RKO (cell line): ENCODE measurements at regions not wholly inside any gene's neighbourhood (a gene's known extent, or its start where the extent isn't known, plus 50 kb on each side); places are given as distances from the start of the nearest gene placed in this dataset.
A peak's percentile ranks its signal among the peaks of the same experiment; 100 is the strongest.

Source experiments
- DNase-seq: peaks from one replicate; pipeline ENCODE4 v3.0.0-alpha.2; 2016; ENCODE audit warnings: low spot score

DNA sequence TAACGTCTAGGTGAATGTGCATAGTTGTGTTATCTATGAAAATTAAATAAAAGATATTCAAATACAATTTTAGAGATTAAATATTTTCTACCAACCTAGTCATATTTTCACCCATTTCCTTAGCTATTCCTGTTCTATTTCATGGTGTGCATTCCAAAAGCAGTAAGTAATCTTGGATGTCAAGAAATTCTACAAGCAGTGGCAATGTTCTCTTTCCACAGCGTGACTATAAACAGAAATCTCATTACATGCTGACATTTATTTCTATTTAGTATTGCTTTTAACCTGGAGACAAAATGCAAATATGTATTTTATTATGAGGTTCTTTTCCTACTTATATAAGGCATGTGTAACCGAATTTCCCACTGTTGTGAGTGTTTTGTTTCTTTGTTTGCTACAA lies 510.0 kb downstream of the ACTL7B start:
- no peak for DNase-seq

DNA sequence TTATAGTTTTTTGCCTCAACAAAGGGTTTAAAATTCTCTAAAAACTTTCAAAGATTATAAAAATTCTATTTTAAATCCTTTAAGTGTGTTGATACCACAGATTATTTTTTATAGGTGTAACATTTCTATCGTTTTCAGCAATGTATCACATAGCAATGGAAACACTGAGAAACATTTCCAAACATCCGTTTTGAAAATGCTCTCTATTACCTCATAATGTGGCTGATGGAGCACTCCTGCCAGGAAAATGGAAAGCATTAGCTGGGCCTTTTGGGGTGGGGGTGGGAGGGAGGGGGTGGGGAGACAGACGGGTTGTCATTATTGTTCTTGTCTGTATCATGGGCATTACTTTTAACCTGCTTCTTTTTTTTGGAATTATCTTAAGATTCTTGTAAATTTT lies 516.5 kb downstream of the ACTL7B start:
- no peak for DNase-seq

DNA sequence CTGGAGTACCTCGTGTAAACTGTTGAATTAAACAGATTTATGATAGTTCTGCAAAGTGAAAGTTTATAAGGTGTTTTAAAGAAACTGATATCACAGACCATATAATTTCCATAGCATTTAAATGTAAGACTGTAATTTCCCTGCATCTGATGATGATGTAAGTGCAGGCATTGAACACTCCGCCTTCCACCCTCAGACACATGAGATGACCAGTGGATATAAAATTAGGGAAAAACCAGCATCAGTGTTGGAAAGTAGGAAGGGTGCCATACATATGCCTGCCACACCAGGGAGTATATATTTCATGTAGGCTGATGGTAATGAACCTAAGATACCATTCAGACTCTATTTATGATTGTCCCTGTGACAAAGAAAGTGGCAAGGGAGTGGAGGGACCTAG lies 519.2 kb downstream of the ACTL7B start:
- DNase-seq, result no peak

DNA sequence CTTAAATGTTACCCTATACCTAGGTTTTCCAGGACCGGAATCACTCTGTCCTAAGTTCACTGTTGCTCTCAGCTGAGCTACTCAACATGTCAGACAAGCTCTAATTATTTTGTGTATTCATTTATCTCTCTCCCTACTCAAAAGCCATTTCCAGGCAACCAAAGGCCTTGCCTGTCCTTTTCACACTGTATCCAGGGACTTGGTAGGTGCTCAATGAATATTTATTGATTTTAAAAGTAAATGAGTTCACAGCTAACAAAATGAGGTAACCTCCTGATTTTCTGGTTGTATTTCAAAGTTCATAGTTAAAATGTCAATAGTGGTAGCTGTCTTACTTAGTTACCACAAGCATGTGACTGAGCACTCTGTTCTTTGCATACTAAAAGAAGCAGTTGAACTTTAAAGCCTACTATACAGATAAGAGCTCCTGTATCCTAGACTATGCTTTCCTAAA lies 522.2 kb downstream of the ACTL7B start:
- DNase-seq, result no peak

DNA sequence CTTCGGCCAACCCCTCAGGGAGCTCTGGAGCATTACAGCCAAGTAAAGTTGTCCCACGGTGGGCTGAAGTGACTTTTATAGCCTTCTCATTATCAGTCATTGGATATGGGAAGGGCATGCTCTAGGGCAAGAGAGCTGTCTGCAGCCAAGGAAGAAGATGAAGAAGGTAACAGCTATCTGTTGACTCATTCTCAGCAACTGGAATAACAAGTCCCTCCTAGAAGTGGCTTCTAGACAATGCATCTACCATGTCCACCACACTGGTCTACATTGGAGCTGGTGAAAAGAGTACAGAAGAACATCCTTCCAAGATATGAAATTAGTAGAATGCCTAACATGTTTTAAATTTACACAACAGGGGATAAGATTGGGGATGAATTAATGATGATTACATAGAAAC lies 524.2 kb downstream of the ACTL7B start:
- no peak for DNase-seq

DNA sequence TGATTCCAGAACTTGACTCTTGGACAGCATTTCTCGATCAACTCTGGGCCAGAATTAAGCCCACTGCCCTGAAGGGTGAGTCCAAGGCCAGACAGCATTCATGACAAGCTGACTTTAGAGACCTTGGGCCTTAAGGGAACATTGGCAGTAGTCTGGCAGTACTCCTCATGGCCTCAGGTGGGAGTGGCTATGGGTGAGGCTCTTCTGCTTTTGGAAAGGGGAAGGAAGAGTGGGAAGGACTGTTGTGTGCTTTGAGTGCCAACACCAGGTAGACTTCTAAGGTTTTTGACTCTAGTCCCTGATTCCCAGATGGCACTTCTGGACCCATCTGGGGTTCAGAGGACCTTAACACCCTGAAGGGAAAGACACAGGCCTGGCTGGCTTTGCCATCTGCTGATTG lies 530.4 kb downstream of the ACTL7B start:
- no peak for DNase-seq

DNA sequence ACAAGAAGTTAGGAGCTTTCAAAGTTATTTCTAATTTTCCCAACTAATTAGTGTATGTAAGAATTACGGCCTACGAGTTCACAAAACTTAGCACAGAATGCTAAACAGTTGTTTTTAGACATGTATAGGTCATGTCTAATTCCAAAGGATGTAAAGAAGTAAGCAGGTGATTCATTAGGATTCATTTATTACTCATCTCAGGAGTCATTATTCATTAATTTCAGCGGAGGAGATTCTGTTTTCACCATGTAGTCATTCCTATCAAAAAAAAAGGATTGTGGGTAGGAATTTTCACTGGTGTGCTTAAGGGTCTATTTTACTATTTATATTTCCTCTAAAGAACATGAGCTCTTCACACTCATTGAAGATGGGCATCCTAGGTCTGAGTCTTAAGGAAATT lies 532.2 kb downstream of the ACTL7B start:
- DNase-seq, result peak; percentile 23

DNA sequence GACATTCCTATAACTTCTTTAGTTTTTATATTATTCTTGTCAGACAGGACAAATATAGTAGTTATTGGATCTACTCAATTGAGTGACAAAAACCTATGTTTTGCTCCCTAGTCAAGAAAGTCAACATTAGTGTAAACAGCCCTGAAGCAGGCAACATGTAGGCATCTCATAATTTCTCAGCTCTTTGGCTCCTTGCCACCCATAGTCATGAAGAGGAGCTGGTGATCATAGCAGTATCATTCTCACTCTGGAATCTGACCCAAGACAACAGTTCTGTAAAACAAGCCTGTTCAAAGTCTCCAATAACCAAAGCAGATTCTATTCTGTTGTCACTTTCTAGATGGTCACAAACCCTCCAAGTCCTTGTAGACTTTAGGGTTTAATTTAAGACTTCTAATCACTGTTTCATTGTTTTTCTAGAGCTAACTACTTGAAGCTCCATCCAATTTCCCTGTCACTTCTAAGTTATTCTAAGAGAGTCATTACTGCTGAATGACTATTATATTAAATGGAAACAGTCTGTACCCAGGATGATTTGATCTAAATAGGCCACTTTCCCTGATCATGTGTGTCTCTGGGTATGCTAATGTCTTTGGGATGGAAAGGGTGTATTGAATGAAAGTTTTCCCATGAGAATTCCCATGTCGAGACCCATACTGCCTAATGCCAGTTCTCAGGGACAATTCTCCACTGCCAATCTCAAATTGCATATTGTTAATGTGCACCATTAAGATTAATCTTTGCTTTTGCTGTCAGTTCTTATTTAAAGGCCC lies 533.3 kb downstream of the ACTL7B start:
- DNase-seq, result no peak

DNA sequence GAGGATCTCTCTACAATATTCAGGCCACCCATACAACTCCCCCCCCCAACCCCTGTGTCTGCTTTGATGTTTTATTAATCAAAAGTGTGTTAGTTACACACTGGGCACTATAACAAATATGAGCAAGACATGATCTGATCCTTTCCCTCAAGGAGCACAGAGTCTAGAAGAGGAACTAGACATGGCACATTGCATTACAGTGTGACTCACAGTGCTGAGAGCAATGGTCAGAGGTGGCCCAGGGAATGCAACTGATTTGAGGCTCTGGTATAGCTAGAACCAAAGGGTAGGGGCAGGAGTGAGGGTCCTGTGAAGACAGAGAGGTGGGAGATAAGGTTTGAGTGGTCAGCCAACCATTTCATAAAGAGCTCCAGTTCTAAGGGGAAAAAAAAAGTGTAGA lies 539.2 kb downstream of the ACTL7B start:
- no peak for DNase-seq

DNA sequence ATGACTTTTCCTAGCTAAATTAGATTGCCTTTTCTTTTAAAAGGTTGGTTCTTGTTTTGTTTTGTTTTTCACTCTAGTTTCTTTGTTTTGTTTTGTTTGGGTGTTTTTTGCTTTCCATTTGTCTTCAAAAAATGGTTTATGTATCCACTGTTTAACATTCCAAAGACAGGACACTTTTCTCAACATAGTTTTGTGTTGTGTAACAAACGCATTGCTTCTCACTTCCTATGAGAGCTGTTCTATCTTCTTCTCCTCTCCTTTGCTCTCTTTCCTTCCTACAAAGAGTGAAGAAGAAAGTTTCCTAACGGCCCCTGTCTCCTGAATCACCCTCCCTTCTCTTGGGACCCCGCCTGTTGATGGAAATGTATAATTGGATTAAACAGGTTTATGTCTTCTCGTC lies 539.7 kb downstream of the ACTL7B start:
- DNase-seq, result no peak

DNA sequence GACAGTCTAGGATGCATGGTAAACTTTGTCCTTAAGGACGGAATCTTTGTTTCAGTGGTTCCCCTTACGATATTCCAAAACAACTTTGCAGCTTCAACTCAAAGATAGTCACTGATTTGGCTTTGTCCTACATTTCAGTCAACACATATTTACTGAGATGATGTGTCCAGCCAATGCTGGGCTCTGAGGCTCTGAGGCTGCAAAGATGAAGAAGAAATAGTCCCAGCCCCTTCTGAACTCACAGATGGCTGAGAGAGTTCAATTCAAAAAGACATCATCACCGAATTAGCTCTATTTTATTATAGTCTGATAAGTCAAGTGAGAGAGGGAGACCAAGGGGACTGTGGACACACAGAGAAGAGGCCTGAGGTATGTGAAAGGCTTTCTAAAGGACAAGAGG lies 544.0 kb downstream of the ACTL7B start:
- DNase-seq, result no peak

DNA sequence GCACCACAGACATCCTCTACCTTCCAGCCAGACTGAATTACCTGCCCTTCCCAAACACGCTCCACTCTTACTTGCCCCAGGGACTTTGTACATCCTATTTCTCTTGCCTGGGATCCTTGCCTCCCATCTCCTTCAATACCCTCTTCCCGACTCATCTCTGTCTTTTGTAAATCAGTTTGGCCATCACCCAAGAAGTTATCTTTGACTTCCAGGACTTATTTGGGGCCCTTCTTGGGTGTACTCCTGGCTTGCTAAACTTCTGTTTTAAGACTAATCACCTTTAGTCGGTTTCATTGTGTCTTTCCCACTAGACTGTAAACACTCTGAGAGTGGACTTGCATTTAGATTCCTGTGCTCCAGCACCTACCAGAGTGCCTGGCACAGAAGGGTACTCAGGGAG lies 545.6 kb downstream of the ACTL7B start:
- DNase-seq, result no peak

DNA sequence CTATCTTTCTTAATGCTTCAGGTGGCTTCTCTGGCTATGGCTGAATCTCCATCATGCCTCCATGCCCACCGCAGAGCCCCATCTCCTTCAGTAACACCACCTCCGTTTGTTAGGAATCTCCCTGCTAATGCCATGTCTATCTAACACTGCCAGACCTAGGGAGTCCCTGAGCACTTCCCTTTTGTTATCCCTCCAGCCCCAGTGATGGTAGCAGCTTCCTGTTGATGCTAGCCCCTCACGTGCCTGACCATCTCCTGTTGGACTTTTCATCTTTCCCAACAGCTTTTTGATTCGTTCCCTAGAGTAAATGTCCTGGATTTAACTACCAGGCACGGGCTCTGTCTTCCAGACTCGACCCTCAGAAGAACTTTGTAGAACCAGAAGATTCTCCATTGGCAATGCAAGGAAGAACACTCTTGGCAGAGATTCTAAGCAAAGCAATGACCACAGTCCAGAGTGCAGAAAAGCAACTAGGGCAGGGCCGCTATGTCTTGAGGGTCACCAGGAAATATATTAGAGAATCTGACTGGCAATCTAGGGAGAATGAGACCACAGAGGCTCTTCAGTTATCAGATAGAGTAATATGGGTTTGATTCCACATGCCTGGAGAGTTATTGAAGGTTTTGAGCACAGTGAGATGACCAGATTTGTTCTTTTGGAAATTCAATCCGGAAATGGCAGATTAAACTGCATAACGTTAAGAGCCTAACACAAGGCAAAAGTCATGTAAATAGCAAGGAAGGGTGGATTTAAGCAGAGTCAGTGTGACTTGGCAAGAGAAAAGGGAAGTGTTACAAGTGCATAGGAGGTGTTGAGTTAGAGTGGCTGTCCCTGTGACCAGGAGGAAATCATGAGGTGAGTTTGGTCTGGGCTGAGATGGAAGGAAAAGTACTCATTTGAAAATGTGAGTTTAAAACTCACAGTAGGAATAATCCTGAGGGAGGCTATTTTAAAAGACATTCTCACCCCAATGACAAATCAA lies 555.2 kb downstream of the ACTL7B start:
- no peak for DNase-seq

DNA sequence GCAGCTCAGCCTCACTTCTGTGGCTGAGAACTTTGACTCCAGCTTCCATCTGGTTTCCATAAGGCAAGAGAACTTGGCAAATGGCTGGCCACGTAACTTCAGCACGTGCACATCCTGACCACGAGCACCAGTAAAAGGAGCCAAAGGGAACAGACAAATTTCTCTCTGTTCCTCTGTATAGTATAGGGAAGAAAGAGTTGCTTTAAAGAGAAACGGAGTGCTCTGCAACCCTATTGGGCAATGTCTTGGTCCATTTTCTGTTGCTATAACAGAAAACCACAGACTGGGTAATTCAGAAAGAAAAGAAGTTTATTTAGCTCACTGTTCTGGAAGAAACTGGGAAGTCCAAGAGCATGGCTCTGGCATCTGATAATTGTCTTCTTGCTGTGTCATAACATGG lies 558.7 kb downstream of the ACTL7B start:
- DNase-seq, result no peak

DNA sequence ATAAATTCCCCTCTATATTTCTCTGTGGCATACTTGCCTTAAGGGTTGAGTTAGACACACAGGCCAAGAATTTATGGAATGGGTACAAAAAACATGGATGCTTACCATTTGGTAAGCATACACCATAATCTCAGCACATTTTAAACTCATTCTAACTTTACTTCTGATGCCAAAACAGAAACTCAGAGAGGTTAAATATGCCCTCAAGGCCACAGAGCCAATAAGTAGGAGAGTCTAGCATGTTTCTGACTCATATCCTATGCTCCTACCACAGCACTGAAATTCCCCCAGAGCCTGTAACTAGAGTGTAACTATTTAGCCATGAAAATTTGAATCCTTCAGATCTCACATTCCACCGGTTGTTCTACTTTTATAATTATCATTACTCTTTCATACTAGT lies 559.7 kb downstream of the ACTL7B start:
- DNase-seq, result no peak

DNA sequence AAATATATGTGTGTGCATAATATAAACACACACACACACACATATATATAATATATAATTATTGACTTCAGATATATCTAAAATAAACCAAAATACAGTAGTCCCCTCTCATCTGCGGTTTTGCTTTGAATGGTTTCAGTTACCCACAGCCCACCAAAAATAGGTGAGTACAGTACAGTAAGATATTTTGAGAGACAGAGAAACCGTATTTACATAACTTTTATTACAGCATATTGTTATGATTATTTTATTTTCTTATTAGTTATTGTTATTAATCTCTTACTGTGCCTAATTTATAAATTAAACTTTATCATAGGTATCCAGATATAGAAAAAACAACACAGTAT lies 564.2 kb downstream of the ACTL7B start:
- no peak for DNase-seq

DNA sequence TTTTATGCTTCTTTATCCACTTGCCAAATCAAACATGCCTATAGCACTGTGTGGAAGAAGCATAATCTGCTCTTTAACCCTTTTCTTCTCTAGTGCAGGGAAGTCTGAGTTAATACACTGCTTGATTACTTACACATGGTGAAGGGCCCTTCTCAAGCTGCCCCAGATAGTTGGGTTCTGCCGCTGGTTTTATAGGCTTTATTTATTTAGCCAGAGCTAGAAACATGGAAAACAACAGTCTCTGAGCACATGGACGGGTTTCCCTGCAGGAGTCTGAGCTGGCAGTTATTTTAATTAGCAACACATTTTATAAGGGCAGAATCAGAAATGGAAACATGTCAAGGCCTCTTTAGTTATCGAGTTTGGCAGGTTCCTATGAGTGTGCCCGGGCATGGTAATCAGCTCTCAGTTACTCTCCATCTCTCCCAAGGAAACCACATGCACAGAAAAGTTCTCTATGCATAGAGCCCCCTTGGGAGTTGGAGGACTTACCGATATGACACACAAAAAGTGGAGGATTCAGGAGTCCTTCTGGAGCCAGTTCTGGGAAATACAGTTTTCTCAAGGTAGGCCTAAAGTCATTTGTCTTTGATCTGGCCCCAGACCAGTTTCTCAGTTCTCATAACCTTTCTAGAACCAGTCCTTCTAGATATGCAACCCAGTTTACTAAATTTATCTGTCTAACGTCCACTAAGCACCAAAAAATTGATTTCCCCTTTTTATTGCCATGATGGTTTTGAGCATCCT lies 564.8 kb downstream of the ACTL7B start:
- no peak for DNase-seq

DNA sequence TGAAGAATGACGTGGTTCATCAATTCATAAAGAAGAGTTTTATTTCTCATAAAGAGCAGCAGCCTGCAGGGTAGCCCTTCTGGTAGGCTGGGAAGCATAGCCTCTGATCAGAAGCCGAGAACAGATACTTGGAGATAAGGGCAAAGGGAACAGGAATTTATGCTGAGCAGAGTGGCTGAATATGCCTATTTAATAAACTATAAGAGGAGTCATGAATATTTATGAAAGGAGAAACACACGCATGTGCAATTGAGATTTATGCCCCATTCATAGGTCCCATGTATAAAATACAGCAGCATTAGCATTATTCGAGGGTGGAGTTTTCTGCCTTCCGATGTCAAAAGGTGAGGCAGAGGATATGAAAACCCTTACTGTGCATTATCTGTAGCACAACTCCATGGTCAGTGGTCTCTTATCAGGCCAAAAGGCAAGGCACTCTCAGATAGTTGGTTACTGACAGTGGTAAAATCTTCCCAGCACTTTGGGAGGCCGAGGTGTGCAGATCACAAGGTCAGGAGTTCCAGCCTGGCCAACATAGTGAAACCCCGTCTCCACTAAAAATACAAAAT lies 569.1 kb downstream of the ACTL7B start:
- DNase-seq, result no peak

DNA sequence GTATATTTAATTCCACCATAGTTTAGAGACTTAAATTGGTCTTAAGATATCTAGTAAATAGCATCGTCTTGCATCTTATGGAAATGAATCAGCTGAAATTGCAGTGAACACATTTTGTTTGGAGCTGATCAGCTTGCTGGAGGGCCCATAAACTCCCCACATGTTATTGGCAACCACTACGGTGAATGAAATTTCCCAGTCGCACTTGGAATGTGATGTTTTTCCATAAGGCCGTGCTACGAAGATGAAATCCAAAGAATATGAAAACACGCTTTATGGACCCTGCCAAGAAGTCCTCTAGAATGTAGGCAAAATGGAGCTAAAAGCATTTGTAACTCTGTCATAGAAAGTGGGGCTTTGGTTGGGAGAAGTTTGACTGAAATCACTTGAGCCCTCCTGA lies 572.1 kb downstream of the ACTL7B start:
- DNase-seq, result no peak

DNA sequence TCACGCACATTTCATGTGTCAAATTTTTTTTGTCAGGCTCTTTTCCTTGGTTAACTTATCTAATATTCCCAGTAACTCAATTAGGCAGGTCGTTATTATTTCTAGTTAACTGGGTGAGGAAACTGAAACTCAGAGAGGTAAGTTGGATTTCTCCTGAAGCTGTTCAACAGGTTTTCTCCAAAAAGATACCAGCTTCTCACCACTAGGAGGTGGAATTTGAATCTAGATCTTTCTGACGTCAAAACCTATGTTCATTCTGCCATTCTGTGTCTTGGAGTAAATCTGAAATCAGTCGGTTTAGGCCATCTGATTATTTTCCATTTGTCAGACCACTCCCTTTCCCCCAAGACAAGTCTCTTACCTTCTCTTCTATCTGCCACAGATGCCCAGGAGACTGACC lies 572.9 kb downstream of the ACTL7B start:
- DNase-seq, result no peak

DNA sequence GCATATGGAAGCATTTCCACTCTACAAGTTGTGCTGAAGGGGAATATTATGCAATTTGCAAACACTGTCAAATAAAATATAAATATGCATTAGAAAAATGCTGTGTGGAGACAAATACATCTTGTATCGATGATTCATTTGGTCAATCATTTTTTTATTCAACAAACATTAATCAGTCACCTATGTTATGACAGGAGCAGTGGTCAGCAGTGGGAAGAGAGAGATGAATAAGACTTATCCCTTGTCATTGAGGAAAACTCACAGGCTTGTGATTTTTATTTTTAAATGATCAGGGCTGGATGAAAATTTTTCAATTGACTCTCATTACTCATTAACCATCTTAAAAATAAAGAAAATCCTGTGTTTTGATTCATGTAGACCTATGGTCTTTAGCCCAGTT lies 574.1 kb downstream of the ACTL7B start:
- no peak for DNase-seq

DNA sequence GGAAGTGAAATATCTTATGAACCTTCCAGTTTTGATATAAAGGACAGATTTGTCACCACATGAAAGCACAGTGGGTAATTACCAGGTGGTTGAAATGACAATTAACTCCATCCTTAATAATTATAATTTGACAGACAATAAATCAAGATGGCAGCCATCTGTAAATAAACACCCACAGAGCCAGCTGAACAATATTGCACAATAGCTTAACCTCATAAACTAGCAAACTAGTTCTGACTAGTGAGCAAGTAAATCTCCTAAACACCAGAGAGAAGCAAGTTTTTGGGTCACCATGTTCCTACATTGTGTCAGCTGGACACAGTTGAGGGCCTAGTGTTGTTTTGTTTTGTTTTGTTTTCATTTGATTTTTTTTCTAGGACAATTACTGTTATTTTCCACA lies 577.4 kb downstream of the ACTL7B start:
- DNase-seq, result no peak
